Left ventricle myocardium inferior (tissue), 1 donor: ENCODE measurements at regions not wholly inside any gene's neighbourhood (a gene's known extent, or its start where the extent isn't known, plus 50 kb on each side); places are given as distances from the start of the nearest gene placed in this dataset.
"Not testable (repeated sequence)": the region's sequence is repeated elsewhere in the genome, so short reads cannot be mapped to it uniquely, and the experiment has no call there.

ENCODE experiments used
- DNase-seq: peaks from one replicate; pipeline ENCODE4 v3.0.0-alpha.2; 2020
- H3K27ac ChIP-seq: fragments of 200-600 bp; replicated peaks from 2 replicates; pipeline ENCODE4 v1.8.0; 2021
- H3K27me3 ChIP-seq: fragments of 200-600 bp; 2 replicates; pipeline ENCODE4 v1.8.0; 2021; ENCODE audit warnings: low read depth
- H3K36me3 ChIP-seq: fragments of 200-600 bp; 2 replicates; pipeline ENCODE4 v1.8.0; 2021
- H3K4me1 ChIP-seq: fragments of 200-600 bp; 2 replicates; pipeline ENCODE4 v1.8.0; 2021
- H3K4me3 ChIP-seq: fragments of 200-600 bp; 2 replicates; pipeline ENCODE4 v1.8.0; 2021; ENCODE audit warnings: mild to moderate bottlenecking, moderate library complexity
- H3K9me3 ChIP-seq: fragments of 200-600 bp; replicated peaks from 2 replicates; pipeline ENCODE4 v1.8.0; 2021
- CTCF ChIP-seq: fragments of 200-600 bp; IDR thresholded peaks from 2 replicates; pipeline ENCODE4 v1.8.0; 2021; ENCODE audit warnings: antibody characterized with exemption, mild to moderate bottlenecking, borderline replicate concordance
- intact Hi-C: fragments of 100-400 bp; cut with micrococcal nuclease; formaldehyde crosslinking; loops from one replicate; pipeline ENCODE4 v1.11.0; 2022
- donor health status: DM: no; HTN: yes; CAD: no; lungs with severe emphysema.

DNA sequence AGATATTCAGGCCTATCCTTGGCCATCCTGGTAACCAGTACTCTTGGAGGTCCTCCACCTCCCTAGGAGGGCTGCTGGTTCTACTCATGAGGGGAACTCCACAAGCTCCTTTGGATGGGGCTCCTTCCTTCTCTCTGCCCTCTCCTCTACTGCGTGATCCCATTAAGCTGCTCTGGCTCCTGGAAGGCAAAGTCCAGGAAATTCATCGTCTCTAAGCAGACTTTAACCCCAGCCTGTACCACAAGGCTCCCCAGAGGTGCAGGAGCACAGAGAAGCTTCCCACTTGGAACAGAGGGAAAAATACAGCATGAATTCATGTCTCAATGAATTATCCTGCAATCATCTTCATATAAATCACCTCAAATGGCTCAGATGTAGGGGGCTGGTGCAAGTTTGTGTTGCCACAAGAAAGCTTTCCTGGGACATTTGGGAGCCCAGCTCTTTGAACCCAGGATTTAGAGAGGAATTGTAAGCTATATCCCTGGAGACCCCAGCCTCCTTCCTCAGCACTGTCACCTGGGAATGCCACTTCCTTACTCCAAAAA, 355.4 kb downstream of the CDC5L start:
- DNase-seq = no peak
- Histone ChIP-seq H3K4me3 (no peak overlapping the region), H3K4me1 (no peaks in the 10 kb centered on the region), H3K36me3 (no peaks in the 10 kb centered on the region), H3K27me3 (peaks cover 36% of the 10 kb centered on the region), H3K27ac (no peak overlapping the region), H3K9me3 (no peaks in the 10 kb centered on the region)
- TF ChIP-seq CTCF = no peak
- intact Hi-C loops = no loop called here

DNA sequence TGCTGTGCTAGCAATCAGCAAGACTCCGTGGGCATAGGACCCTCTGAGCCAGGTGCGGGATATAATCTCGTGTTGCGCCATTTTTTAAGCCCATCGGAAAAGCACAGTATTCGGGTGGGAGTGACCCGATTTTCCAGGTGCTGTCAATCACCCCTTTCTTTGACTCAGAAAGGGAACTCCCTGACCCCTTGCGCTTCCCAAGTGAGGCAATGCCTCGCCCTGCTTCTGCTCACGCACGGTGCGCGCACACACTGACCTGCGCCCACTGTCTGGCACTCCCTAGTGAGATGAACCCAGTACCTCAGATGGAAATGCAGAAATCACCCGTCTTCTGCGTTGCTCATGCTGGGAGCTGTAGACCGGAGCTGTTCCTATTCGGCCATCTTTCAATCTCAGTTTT, 372.6 kb downstream of the CDC5L start:
- DNase-seq, H3K4me3 ChIP-seq, intact Hi-C loops: not testable (repeated sequence)

GRCh38 chr6:44761046-44761445, 373.5 kb downstream of the CDC5L start:
- H3K27ac ChIP-seq = no peak overlapping the region
- no peaks in the 10 kb centered on the region for H3K36me3 ChIP-seq
- intact Hi-C loops = no loop called here
- no peak overlapping the region for H3K4me3 ChIP-seq
- no peak for TF ChIP-seq CTCF
- DNase-seq = no peak
- H3K9me3 ChIP-seq = peaks cover 58% of the 10 kb centered on the region
- H3K4me1 ChIP-seq = no peaks in the 10 kb centered on the region
- H3K27me3 ChIP-seq = no peaks in the 10 kb centered on the region

More for the DNA sequence above, 372.6 kb downstream of the CDC5L start:
- not testable (repeated sequence) for H3K27me3 ChIP-seq, H3K27ac ChIP-seq, H3K4me1 ChIP-seq, H3K36me3 ChIP-seq
- peaks cover 58% of the 10 kb centered on the region for H3K9me3 ChIP-seq

- H3K36me3 ChIP-seq = no peaks in the 10 kb centered on the region
- H3K4me1 ChIP-seq = no peaks in the 10 kb centered on the region
- H3K4me3 ChIP-seq = no peak overlapping the region
- peaks cover 2% of the 10 kb centered on the region for H3K27me3 ChIP-seq
- H3K27ac ChIP-seq = no peak overlapping the region
- intact Hi-C loops = no loop called here
- DNase-seq = no peak
- peaks cover 58% of the 10 kb centered on the region for H3K9me3 ChIP-seq
- TF ChIP-seq CTCF = no peak
These were observed 375.0 kb downstream of the CDC5L start for GRCh38 chr6:44762496-44762895.

- Histone ChIP-seq H3K27me3 (peaks cover 35% of the 10 kb centered on the region), H3K4me3 (no peak overlapping the region), H3K27ac (no peak overlapping the region), H3K36me3 (no peaks in the 10 kb centered on the region), H3K4me1 (no peaks in the 10 kb centered on the region), H3K9me3 (peaks cover 13% of the 10 kb centered on the region)
- DNase-seq = no peak
- TF ChIP-seq CTCF = no peak
- intact Hi-C loops = no loop called here
These were observed 384.3 kb downstream of the CDC5L start for GRCh38 chr6:44771647-44772415.

DNA sequence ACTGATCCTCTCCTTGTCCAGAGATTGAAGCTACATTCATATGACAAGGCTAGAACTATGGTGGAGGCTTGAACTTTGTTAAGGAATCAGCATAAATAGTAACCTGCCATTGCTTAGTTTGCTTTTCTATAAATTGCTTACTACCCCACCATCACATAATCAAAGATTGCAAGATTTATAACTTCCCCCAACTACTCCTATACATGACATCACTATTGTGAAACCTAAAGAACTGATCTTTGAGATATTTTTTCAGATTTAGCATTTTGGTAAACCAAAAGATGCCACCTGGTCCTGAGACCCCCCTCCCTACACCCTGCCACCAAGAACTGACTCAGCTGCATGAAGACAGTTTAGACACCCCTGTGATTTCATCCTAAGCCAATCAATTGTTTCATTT, 385.3 kb downstream of the CDC5L start:
- Histone ChIP-seq H3K4me3 (no peak overlapping the region), H3K4me1 (no peaks in the 10 kb centered on the region), H3K9me3 (peaks cover 13% of the 10 kb centered on the region), H3K27me3 (peaks cover 39% of the 10 kb centered on the region), H3K36me3 (no peaks in the 10 kb centered on the region), H3K27ac (no peak overlapping the region)
- no peak for TF ChIP-seq CTCF
- DNase-seq = no peak
- intact Hi-C loops = no loop called here
